Activated naive CD8-positive, alpha-beta T cell treated with anti-CD3 and anti-CD28 coated beads for 36 hours (primary cell): ENCODE measurements at regions not wholly inside any gene's neighbourhood (a gene's known extent, or its start where the extent isn't known, plus 50 kb on each side); places are given as distances from the start of the nearest gene placed in this dataset.

Source experiments
- DNase-seq: peaks from one replicate; pipeline ENCODE4 v3.0.0; 2021
- H3K27ac Mint-ChIP-seq: one replicate; pipeline ENCODE4 v1.8.0; 2022; ENCODE audit warnings: mild to moderate bottlenecking, moderate library complexity, mixed read lengths
- H3K27me3 Mint-ChIP-seq: one replicate; pipeline ENCODE4 v1.8.0; 2022; ENCODE audit warnings: mild to moderate bottlenecking, mixed read lengths
- H3K36me3 Mint-ChIP-seq: one replicate; pipeline ENCODE4 v1.8.0; 2021; ENCODE audit warnings: mild to moderate bottlenecking, mixed read lengths
- H3K4me1 Mint-ChIP-seq: one replicate; pipeline ENCODE4 v1.8.0; 2021; ENCODE audit warnings: mixed read lengths
- H3K4me3 Mint-ChIP-seq: one replicate; pipeline ENCODE4 v1.8.0; 2022; ENCODE audit warnings: mild to moderate bottlenecking, moderate library complexity, mixed read lengths
- H3K9me3 Mint-ChIP-seq: one replicate; pipeline ENCODE4 v1.8.0; 2022; ENCODE audit warnings: mixed read lengths

DNA sequence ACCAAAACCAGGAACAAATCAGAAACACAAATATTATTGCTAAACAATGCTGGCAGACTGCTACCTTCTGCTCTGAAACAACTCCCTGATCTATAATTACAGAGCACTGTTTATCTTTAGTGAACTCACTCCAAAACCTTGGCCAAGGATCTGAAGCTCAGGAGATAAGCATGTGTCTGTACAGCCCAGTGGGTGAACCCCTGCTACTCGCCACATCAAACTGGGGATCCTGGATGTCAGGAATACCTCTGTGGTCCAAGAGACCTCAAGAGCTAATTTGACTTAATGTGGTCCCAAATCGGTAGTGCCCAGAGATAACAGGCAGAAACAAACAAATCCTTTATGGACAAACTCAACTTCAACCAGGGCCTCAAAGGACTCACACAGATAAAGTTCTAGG is 381.8 kb downstream of the KIF16B start:
- H3K4me1 Mint-ChIP-seq: no peaks in the 10 kb centered on the region
- no peaks in the 10 kb centered on the region for H3K36me3 Mint-ChIP-seq
- H3K4me3 Mint-ChIP-seq: no peak overlapping the region
- no peak for DNase-seq
- H3K27ac Mint-ChIP-seq: no peak overlapping the region
- H3K27me3 Mint-ChIP-seq: no peaks in the 10 kb centered on the region
- no peaks in the 10 kb centered on the region for H3K9me3 Mint-ChIP-seq

DNA sequence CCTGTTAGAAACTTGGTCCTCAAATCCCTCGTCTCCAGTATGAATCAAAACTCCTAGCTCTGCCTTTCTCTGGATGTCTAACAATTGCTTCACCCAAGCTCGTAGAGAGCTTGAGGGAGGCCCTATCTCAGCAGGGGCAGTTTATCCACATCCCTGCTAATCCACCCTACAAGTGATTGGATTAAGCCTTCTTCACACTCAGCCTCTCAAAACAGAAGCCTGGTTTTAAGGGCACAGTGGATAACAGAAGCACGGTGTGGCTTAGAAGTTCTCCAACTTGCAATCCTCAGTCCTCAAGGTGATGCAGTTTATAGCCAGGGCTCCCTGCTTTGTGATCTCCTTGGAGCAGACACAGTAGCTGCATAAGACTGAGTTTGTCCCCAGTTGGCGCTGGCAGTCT is 383.9 kb downstream of the KIF16B start:
- no peaks in the 10 kb centered on the region for H3K36me3 Mint-ChIP-seq
- no peaks in the 10 kb centered on the region for H3K4me1 Mint-ChIP-seq
- no peaks in the 10 kb centered on the region for H3K27me3 Mint-ChIP-seq
- no peaks in the 10 kb centered on the region for H3K9me3 Mint-ChIP-seq
- no peak overlapping the region for H3K27ac Mint-ChIP-seq
- no peak for DNase-seq
- no peak overlapping the region for H3K4me3 Mint-ChIP-seq

DNA sequence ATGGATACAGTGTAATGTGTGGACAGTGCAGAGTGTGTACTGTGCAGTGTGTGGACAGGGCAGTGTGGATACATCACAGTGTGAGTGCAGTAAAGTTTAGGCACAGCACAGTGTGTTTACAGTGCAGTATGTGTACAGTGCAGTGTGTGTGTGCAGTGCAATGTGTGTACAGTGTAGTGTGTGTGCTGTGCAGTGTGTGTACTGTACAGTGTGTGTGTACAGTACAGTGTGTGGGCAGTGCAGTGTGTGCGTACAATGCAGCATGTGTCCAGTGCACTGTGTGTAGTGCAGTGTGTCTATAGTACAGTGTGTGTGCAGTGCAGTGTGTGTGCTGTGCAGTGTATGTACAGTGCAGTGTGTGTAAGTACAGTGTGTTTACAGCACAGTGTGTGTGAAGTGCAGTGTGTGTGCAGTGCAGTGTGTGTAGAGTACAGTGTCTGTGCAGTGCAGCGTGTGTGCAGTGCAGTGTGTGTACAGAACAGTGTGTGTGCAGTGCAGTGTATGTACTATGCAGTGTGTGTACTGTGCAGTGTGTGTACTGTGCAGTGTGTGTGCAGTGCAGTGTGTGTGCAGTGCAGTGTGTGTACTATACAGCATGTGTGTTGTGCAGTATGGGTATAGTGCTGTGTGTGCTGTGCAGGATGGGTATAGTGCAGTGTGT is 385.2 kb downstream of the KIF16B start:
- H3K4me1 Mint-ChIP-seq: no peaks in the 10 kb centered on the region
- no peak for DNase-seq
- no peaks in the 10 kb centered on the region for H3K27me3 Mint-ChIP-seq
- H3K36me3 Mint-ChIP-seq: no peaks in the 10 kb centered on the region
- H3K27ac Mint-ChIP-seq: no peak overlapping the region
- H3K9me3 Mint-ChIP-seq: no peaks in the 10 kb centered on the region
- H3K4me3 Mint-ChIP-seq: no peak overlapping the region

DNA sequence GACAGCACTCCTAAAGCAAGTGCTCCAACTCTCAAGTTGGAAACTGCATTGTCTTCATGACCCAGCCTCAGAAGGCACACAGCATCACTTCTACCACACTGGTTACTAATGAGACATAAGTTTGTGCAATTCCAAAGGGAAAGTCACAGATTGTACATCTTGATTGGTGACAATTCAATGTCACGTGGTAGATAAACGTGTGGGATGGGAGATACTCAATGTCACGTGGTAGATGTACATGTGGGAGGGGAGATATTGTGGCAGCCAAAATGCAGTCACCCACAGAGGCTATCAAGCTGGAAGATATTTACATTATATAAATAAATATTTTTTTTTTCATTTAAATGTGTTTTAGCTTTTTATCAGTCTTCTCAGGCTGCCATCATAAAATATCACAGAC is 393.3 kb downstream of the KIF16B start:
- Mint-ChIP-seq H3K36me3 (no peaks in the 10 kb centered on the region), H3K4me3 (no peak overlapping the region), H3K9me3 (peaks cover 4% of the 10 kb centered on the region), H3K4me1 (no peaks in the 10 kb centered on the region), H3K27ac (no peak overlapping the region), H3K27me3 (no peaks in the 10 kb centered on the region)
- no peak for DNase-seq

DNA sequence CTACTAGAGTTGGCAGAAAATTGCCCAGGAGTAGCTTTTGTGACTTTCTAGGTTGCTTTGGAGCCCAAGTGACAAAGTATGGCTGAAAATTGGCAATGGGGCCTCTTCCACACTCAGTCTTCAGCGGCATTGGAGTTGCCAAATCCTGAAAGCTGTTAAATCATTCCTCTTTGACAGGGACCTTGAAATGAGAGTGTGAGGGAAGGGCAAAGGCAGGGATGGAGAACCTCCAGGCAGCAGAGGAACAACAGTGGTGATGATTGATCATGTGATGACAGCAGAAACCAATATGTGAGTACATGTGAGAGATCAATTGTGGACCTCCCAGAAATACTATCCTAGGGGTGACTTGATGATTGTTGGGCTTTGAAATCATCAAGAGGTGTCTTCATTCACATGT is 393.9 kb downstream of the KIF16B start:
- Mint-ChIP-seq H3K36me3 (no peaks in the 10 kb centered on the region), H3K4me1 (no peaks in the 10 kb centered on the region), H3K9me3 (peaks cover 4% of the 10 kb centered on the region), H3K27ac (no peak overlapping the region), H3K27me3 (no peaks in the 10 kb centered on the region), H3K4me3 (no peak overlapping the region)
- DNase-seq: no peak

DNA sequence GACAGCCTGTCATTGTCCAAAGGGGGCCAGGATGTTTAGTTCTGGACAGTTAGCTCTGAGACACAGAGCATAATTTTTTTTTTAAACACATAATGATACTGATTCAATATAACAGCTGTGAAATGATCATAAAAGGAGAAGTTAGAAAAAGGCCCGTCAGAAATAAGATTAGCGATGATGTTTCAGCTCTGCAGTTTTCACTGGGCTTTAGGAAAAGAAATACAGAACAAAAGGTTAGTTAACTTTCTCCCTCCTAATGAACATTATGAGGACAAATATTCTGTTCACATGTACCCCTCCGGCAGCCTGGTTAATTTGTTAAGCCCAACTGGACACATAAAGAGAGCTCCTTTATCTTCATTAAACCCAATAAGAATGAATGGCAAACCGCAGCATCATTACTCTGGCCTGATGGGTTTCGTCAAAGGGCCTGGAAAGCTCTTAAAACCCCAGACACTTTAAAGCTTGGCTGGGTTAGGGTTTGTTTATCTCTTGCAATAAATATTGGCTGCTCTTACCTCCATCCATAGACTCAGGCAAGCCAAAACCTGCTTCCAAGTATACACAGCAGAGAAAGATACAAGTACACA is 394.6 kb downstream of the KIF16B start:
- H3K4me1 Mint-ChIP-seq: no peaks in the 10 kb centered on the region
- no peak overlapping the region for H3K27ac Mint-ChIP-seq
- no peak for DNase-seq
- H3K27me3 Mint-ChIP-seq: no peaks in the 10 kb centered on the region
- H3K9me3 Mint-ChIP-seq: peaks cover 4% of the 10 kb centered on the region
- no peaks in the 10 kb centered on the region for H3K36me3 Mint-ChIP-seq
- H3K4me3 Mint-ChIP-seq: no peak overlapping the region

DNA sequence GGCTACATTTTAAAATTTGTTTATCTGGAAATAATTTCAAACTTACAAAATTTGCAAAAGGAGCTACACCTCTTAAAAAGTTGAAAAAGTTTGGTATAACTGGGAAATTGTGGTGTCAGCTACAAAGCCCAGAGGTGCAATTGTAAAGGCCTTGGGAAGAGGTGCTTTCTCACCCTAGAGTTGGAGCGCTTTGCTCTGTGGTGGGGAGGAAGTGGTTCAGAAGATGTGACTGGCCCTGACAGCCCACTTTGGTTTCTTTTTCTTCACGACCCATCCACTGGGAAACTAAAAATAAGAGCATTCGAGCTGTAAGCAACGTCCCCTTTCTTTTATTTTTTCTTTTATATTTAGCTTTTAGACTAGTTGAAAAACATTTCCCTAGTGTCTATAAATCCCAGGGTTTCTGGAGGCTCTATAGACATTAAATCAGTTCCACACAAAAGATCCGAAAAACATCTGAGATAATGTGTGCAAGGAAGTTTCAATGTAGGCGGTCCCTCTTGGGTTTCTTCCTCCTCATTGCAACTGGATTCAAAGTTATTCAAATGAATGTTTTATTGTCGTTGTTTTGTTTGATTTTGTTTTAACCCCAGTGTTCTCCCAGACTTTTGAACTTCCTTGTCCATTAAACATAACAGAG is 397.8 kb downstream of the KIF16B start:
- Mint-ChIP-seq H3K36me3 (no peaks in the 10 kb centered on the region), H3K9me3 (peaks cover 3% of the 10 kb centered on the region), H3K27ac (no peak overlapping the region), H3K4me3 (no peak overlapping the region), H3K4me1 (no peaks in the 10 kb centered on the region), H3K27me3 (no peaks in the 10 kb centered on the region)
- no peak for DNase-seq

DNA sequence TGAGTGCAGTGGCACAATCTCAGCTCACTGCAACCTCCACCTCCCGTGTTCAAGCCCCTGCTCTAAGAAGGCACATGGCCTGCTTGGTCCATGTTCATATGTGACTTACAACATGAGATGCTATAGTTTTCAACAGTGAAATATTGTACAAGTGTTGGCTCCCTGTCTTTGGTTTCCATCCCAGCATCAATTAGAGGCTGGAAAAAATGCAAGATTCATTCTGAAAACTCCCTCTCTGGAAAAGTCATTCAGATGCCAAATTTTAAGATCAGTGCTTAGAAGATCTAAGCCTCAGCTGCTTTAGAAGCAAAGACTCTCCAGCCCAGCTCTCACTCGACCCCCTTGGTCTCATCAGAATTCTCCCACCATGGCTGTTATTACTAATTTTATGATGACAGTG is 398.9 kb downstream of the KIF16B start:
- Mint-ChIP-seq H3K4me3 (no peak overlapping the region), H3K27ac (no peak overlapping the region), H3K27me3 (no peaks in the 10 kb centered on the region), H3K9me3 (peaks cover 3% of the 10 kb centered on the region), H3K4me1 (no peaks in the 10 kb centered on the region), H3K36me3 (no peaks in the 10 kb centered on the region)
- DNase-seq: no peak

DNA sequence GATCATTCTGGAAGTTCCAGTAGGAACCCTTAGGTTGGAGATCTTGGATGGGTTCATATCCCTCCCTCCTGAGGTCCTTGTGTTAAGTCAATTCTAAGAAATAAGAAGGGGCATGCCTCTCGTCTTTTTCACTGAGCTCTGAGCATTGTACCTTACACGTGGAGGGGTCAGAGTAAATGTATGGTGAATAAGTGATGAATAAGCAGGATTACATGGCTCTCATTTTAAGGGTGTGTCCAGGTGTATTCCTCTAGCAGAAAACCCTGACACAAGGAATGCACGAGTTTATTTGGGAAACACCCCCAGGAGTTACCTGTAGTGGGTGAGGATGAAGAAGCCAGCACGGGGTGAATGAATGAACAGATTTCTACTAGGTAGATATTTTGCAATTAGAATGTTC is 400.2 kb downstream of the KIF16B start:
- Mint-ChIP-seq H3K27ac (no peak overlapping the region), H3K27me3 (no peaks in the 10 kb centered on the region), H3K4me3 (no peak overlapping the region), H3K4me1 (no peaks in the 10 kb centered on the region), H3K9me3 (peaks cover 3% of the 10 kb centered on the region), H3K36me3 (no peaks in the 10 kb centered on the region)
- no peak for DNase-seq

DNA sequence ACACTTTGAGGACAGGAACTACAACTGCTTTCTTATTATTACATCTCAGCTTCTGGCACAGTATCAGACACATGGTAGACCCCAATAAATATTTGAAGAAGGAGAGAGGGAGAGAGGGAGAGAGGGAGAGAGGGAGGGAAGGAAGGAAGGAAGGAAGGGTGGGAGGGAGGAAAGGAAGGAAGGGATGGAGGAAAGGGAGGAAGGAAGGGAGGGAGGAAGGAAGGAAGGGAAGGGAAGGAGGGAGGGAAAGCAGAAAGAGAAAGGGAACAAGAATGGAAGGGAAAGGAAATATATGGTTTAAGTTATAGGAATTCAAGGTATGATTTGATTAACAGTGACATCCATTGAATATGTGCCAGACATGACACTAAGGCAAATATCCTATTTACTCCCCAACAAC is 402.1 kb downstream of the KIF16B start:
- no peaks in the 10 kb centered on the region for H3K4me1 Mint-ChIP-seq
- H3K9me3 Mint-ChIP-seq: no peaks in the 10 kb centered on the region
- H3K27ac Mint-ChIP-seq: no peak overlapping the region
- no peak overlapping the region for H3K4me3 Mint-ChIP-seq
- no peaks in the 10 kb centered on the region for H3K36me3 Mint-ChIP-seq
- no peak for DNase-seq
- H3K27me3 Mint-ChIP-seq: no peaks in the 10 kb centered on the region

DNA sequence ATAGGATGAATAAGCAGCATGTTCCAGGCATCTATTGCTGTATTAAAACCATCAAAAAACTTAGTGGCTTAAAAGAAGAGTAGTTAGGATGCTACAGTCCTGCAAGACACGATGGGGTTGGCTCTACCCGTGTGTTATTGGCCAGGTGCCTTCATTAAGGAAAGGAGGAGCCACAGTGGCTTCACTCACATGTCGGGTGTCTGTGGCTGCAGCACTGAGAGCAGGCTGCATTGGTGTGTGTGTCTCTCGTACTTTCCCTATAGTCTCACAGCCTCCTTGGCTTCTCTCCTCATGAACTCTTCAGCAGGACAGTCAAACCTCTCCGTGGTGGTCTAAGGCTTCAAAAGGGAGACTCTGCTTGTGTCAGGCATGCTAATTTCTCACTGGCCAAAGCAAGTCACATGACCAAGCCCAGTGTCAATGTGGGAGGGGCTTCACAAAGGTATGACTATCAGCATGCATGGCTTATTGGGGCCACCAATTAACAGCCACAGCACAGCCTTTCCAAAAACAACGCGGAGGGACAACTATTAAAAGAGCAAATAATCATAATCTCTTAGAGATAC is 402.8 kb downstream of the KIF16B start:
- no peak overlapping the region for H3K27ac Mint-ChIP-seq
- H3K9me3 Mint-ChIP-seq: no peaks in the 10 kb centered on the region
- H3K4me3 Mint-ChIP-seq: no peak overlapping the region
- H3K36me3 Mint-ChIP-seq: no peaks in the 10 kb centered on the region
- H3K4me1 Mint-ChIP-seq: no peaks in the 10 kb centered on the region
- H3K27me3 Mint-ChIP-seq: no peaks in the 10 kb centered on the region
- DNase-seq: no peak

DNA sequence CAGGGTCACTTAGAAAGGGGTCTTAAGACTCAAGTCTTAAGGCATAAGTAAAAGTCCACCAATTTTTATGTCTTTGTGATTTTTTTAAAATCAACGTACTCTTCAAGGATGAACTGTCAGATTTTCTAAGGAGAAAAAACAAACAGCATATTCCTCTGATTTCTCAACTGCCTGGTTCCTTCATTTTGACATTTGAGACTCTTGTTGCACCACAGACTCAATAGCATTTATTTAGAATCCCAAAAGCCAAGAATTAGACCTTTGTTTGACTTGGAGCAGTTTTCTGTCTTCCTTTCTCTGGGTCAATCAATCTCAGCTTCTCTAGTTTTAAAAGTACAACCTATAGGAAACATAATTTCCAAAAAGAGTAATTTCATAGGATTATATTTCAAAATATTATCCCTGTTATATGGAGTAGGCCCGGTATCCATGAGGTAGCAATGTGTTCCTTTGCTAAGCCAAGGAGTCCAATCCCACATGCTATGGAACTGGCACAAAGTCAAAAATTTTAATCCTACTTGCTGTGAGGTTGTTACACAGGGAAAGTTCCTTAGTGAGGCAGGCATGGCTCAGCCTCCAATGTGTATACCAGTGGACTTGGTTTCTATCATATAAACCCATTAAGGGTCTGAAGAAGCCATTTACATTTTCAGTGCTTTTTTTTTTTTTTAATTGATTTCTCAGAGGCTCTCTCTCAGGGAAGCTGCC is 405.7 kb downstream of the KIF16B start:
- no peaks in the 10 kb centered on the region for H3K36me3 Mint-ChIP-seq
- no peak overlapping the region for H3K4me3 Mint-ChIP-seq
- H3K4me1 Mint-ChIP-seq: no peaks in the 10 kb centered on the region
- H3K9me3 Mint-ChIP-seq: no peaks in the 10 kb centered on the region
- no peaks in the 10 kb centered on the region for H3K27me3 Mint-ChIP-seq
- no peak for DNase-seq
- no peak overlapping the region for H3K27ac Mint-ChIP-seq

DNA sequence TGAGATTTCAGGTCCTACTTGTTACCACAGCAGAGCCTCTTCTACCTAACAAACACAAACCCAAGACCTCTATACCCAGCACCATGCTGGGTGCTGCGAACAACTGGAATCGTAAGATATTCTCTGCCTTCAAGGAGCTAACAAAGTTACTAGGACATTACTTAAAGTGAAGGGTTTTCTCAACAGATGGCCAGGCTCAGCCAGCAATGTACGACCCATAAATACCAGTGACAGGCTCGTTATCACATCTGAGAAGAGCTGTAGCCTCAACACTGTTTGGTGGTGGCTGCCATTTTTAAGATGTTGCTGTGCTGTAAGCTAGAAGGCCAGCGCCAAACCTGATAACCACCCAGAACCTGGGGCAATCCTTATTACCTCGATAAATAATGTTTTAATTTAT is 406.5 kb downstream of the KIF16B start:
- Mint-ChIP-seq H3K9me3 (no peaks in the 10 kb centered on the region), H3K36me3 (no peaks in the 10 kb centered on the region), H3K4me3 (no peak overlapping the region), H3K27ac (no peak overlapping the region), H3K27me3 (no peaks in the 10 kb centered on the region), H3K4me1 (no peaks in the 10 kb centered on the region)
- DNase-seq: no peak

DNA sequence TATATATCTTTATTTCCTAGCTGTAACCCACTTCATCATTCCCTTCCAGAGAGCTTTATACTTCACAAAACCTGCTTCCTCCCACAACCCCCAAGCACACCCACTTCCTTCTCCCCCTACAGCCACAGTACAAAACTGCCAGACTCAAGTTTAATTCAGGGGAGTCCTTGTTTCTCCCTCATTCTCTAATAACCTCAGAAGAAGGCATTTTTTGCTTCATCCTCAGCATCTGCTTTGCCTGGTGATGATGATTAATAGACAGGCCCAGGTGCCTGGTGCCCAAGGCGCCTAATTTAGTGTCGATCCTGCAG is 414.3 kb downstream of the KIF16B start:
- no peak overlapping the region for H3K4me3 Mint-ChIP-seq

DNA sequence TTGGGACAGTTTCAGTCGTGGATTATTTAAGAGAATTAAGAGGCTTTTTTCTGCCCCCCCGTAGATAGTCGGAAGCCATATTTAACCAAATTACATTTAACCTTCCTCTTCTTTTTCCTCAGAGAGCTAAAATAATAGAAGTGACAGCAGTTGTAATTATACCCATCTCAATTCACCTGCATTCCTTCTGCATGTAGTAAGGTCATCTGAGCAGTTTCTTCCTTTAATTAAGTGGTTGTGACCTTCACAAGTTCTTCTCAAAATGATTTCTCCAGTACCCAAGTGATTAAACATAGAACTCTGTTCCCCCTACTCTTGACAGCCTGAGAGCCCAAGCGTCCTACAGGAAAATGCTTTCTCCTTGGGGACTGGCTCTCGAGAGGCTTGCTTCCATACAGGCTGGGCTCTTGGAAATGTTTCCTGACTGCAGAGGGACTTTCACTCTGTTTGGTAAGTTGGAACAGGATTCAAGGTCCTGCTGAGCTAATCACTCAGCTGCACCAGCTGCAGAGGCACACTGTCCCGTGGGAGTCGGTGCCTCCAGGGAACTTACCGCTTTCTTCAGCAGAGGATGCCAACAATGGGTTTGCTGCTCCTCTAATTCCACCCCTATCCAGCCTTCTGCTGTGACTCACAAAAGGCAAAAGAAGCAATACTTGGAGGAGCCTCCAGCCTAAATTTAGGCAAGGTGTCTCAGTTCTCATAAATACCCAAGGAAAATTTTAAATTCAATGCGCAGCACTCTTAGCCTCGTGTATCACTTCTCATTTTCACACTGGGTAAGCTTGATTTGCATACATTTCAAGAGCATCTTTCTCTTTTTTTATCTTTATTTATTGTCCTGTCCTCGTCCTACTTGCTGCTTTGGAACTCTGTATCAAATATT is 414.9 kb downstream of the KIF16B start:
- Mint-ChIP-seq H3K9me3 (peaks cover 8% of the 10 kb centered on the region), H3K4me1 (no peaks in the 10 kb centered on the region), H3K4me3 (peak overlapping the region; percentile 11), H3K27me3 (no peaks in the 10 kb centered on the region), H3K36me3 (no peaks in the 10 kb centered on the region), H3K27ac (peak overlapping the region; percentile 17)
- no peak for DNase-seq

More for the DNA sequence above, 414.3 kb downstream of the KIF16B start:
- no peaks in the 10 kb centered on the region for H3K27me3 Mint-ChIP-seq
- H3K36me3 Mint-ChIP-seq: no peaks in the 10 kb centered on the region
- no peak overlapping the region for H3K27ac Mint-ChIP-seq
- peaks cover 7% of the 10 kb centered on the region for H3K9me3 Mint-ChIP-seq
- H3K4me1 Mint-ChIP-seq: no peaks in the 10 kb centered on the region
- DNase-seq: no peak
